H4 (cell line): ENCODE measurements at regions not wholly inside any gene's neighbourhood (a gene's known extent, or its start where the extent isn't known, plus 50 kb on each side); places are given as distances from the start of the nearest gene placed in this dataset.

Experiments used
- DNase-seq: peaks from one replicate; pipeline ENCODE4 v3.0.0-alpha.2; 2015; ENCODE audit warnings: low spot score

DNA sequence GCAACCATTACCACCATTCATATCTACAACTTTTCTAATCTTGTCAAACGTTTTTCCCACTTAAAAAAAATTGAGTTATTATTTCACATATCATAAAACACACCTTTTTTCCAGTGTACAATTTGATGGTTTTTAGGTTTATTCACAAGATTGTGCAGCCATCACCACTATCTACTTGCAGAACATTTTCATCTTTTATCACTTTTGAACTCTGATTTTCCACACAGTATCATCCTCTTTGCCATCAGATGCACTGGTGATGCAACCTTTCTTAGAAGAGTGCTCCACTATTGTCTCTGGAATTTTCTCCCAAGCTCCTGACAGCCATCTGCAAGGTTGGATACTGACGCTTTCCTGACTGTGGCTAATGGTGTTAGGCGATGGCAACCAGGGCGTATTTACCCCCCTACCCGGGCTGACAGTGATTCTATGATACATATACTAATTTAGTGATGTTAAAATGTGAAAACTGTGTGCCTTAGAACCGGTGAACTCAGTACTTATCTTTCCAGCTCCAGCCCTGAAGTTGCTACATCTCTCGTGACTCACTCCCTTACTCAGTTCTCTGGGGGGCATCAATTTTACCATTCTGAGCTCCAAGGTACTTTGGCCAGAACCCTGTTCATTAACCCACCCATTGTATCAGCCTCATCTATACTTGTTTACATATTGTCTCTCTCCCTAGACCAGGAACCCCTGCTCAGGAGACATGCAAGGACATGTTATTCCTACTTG lies 105.4 kb upstream of the SPRED2 start:
- no peak for DNase-seq

GRCh38 chr2:65536596-65536995 lies 104.2 kb upstream of the SPRED2 start:
- DNase-seq = no peak

- DNase-seq = no peak
Observed at GRCh38 chr2:65532937-65533336, 100.5 kb upstream of the SPRED2 start.

DNA sequence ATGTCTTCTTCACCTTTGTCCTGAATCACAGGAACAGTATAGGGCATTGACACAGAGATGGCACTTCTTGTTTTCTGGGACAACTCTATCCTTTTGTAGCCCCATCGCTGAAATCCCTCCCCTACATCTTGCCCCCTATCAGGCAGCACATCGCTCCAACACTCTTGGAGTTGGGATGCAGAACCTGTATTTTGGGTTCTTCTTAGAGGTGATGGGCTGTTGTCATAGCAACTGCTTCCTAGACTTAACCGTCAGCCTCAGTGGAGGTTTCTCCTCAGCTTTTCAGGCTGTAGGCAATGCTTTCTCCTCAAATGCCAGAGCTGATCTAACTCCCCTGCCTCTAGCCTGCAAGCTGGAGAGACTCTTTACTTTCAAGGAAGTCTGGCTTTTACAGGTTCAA lies 99.9 kb upstream of the SPRED2 start:
- no peak for DNase-seq

GRCh38 chr2:65530547-65531320 lies 98.3 kb upstream of the SPRED2 start:
- DNase-seq = no peak

GRCh38 chr2:65529419-65529818 lies 97.0 kb upstream of the SPRED2 start:
- no peak for DNase-seq

DNA sequence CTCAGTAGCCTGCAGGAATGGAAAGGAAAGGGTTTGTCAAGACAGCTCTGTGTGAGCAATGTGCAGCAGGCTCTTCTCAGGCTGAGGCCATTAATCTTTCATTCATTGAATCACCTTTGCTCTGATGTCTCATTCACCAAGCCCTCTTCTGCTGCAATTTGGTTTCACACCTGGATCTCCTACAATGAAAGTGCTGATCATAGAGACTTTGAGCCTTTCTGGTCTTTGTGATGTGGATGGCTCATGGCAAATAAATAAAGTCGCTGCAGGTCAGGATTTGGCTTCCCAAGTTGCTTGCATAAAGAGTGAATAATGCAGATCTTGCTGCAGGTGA lies 95.8 kb upstream of the SPRED2 start:
- no peak for DNase-seq

- DNase-seq = no peak
Observed at GRCh38 chr2:65527451-65528240, 95.2 kb upstream of the SPRED2 start.

GRCh38 chr2:65525616-65526231 lies 93.3 kb upstream of the SPRED2 start:
- no peak for DNase-seq

- no peak for DNase-seq
Observed at GRCh38 chr2:65522922-65523321, 90.5 kb upstream of the SPRED2 start.

DNA sequence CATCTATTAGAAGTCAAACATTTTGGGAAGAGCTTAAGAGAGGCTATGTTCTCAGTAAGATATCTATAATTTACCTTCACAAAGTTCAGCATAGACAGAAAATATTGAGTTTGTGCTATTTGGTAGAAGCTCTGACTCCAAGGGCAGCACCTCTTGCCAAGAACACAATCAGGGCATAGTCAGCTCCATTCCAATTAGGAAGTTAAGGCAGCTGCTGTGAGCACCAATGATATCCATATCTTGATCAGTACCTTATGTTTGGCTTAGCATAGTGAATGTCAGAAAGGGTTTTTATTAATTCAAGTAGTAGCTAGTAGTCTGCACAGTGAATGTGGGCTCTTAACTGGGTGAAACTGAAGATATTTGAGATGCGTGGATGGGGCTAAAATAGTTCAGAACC lies 86.4 kb upstream of the SPRED2 start:
- DNase-seq = no peak

- DNase-seq = no peak
Observed at GRCh38 chr2:65514555-65515195, 82.3 kb upstream of the SPRED2 start.

- DNase-seq = no peak
Observed at GRCh38 chr2:65512783-65513182, 80.4 kb upstream of the SPRED2 start.

DNA sequence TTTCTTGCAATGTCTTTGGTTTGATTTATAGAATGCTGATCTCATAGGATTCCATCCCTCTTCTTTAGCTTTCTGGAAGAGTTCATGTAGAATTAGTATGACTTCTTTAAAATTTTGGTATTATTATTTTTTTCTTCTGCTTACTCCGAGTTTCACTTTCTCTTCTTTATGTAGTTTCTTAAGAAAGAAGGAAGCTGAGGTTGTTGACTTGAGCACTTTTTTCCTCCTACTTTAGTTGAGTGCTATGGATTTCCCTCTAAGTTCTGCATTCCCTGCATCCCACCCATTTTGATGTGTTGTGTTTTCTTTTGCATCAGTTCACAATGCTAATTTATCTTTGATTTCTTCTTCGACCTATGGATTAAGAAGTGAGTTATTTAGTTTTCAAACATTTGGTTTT lies 78.9 kb upstream of the SPRED2 start:
- DNase-seq = no peak

DNA sequence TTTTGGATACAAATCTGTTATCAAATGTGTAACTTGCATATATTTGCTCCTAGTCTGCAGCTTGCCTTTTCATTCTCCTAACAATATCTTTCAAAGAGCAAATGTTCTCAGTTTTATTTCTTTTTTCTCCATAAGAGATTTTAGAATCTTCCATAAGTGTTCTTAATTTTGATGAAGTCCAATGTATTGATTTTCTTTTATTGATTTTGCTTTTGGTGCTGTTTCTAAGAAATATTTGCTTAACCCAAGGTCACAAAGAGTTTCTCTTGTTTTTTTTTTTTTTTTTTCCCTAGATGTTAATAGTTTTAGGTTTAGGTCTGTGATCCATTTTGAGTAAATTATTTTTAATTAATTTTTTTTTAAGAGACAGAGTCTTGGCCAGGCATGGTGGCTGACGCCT lies 75.8 kb upstream of the SPRED2 start:
- no peak for DNase-seq

DNA sequence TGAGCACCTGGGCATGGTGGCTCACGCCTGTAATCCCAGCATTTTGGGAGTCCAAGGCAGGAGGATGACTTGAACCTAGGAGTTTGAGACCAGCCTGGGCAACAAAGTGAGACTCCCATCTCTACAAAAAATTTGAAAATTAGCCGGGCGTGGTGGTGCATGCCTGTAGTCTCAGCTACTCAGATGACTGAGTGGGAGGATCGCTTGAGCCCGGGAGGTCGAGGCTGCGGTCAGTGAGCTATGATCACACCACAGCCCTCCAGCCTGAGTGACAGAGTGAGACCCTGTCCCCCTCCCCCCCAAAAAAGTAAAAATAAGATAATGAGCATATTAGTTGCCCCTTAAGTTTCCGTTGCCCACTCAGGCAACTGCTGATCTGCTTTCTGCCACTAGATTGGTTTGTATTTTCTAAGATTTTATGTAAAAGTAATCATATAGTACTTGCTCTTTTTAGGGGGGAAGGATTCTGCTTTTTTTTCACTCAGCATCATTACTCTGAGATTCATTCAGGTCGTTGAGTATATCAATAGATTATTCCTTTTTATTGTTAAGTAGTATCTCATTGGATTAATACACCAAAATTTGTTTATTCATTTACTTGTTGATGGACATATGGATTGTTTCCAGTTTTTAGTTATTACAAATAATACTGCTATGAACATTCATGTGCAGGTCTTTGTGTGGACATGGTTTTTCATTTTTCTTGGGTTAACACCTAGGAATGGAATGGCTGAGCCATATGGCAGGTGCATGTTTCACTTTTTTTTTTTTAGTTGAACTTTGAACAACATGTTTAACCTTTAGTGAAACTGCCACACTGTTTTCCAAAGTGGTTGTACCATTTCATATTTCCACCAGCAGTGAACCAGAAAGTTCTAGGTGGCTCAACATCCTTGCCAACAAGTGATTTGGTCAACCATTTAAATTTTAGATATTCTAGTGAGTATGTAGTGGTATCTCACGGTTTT lies 75.0 kb upstream of the SPRED2 start:
- no peak for DNase-seq

- no peak for DNase-seq
Observed at GRCh38 chr2:65504814-65505697, 72.7 kb upstream of the SPRED2 start.

- no peak for DNase-seq
Observed at GRCh38 chr2:65504201-65504600, 71.8 kb upstream of the SPRED2 start.

GRCh38 chr2:65503746-65504145 lies 71.3 kb upstream of the SPRED2 start:
- no peak for DNase-seq

- DNase-seq = no peak
Observed at GRCh38 chr2:65501836-65502235, 69.4 kb upstream of the SPRED2 start.
